Astrocyte (in vitro differentiated cells and primary cell): ENCODE measurements at regions not wholly inside any gene's neighbourhood (a gene's known extent, or its start where the extent isn't known, plus 50 kb on each side); places are given as distances from the start of the nearest gene placed in this dataset.

Source experiments
- DNase-seq: peaks from one replicate; pipeline ENCODE4 v3.0.0-alpha.2; 2010; ENCODE audit warnings: low read depth
- FAIRE-seq: peaks from 2 replicates; lab custom pipeline; 2011; peaks lifted over from hg19 to GRCh38; lab: Jason Lieb, UNC
- H2AFZ ChIP-seq: 2 replicates; pipeline ENCODE4 v1.6.0; 2012; ENCODE audit warnings: low read depth, low read length, inconsistent platforms
- H3K27ac ChIP-seq: 2 replicates; pipeline ENCODE4 v1.5.1; 2011; ENCODE audit warnings: low read depth, low read length, inconsistent platforms
- H3K27me3 ChIP-seq: 2 replicates; pipeline ENCODE4 v1.6.0; 2011; ENCODE audit warnings: low read length, inconsistent platforms; ENCODE audit not compliant: insufficient read depth
- H3K36me3 ChIP-seq: 2 replicates; pipeline ENCODE4 v1.5.1; 2011; ENCODE audit warnings: low read length, inconsistent platforms; ENCODE audit not compliant: insufficient read depth
- H3K4me1 ChIP-seq: 2 replicates; pipeline ENCODE4 v1.5.1; 2011; ENCODE audit warnings: low read length, inconsistent platforms; ENCODE audit not compliant: insufficient read depth
- H3K4me2 ChIP-seq: 2 replicates; pipeline ENCODE4 v1.6.0; 2012; ENCODE audit warnings: low read length, inconsistent platforms
- H3K4me3 ChIP-seq: 2 replicates; pipeline ENCODE4 v1.5.1; 2011; ENCODE audit warnings: low read depth, mild to moderate bottlenecking, low read length, inconsistent platforms; ENCODE audit not compliant: insufficient read depth
- H3K79me2 ChIP-seq: 2 replicates; pipeline ENCODE4 v1.6.0; 2012; ENCODE audit warnings: mild to moderate bottlenecking, low read length, inconsistent platforms; ENCODE audit not compliant: insufficient read depth
- H3K9ac ChIP-seq: 2 replicates; pipeline ENCODE4 v1.6.0; 2012; ENCODE audit warnings: mild to moderate bottlenecking, low read length, inconsistent platforms
- H3K9me3 ChIP-seq: 2 replicates; pipeline ENCODE4 v1.5.1; 2012; ENCODE audit warnings: low read depth, mild to moderate bottlenecking, low read length, inconsistent platforms; ENCODE audit not compliant: insufficient read depth
- H4K20me1 ChIP-seq: 2 replicates; pipeline ENCODE4 v1.6.0; 2012; ENCODE audit warnings: low read length, inconsistent platforms; ENCODE audit not compliant: insufficient read depth
- H3K27ac Mint-ChIP-seq: one replicate; pipeline ENCODE4 v1.8.0; 2021; ENCODE audit warnings: mild to moderate bottlenecking, mixed read lengths; ENCODE audit not compliant: unreplicated experiment
- H3K27me3 Mint-ChIP-seq: one replicate; pipeline ENCODE4 v1.8.0; 2021; ENCODE audit warnings: low read depth, mixed read lengths; ENCODE audit not compliant: unreplicated experiment
- H3K36me3 Mint-ChIP-seq: one replicate; pipeline ENCODE4 v1.8.0; 2021; ENCODE audit warnings: low read depth, mixed read lengths; ENCODE audit not compliant: unreplicated experiment
- H3K4me1 Mint-ChIP-seq: one replicate; pipeline ENCODE4 v1.8.0; 2021; ENCODE audit warnings: low read depth, mixed read lengths; ENCODE audit not compliant: unreplicated experiment
- H3K4me3 Mint-ChIP-seq: one replicate; pipeline ENCODE4 v1.8.0; 2021; ENCODE audit warnings: mild to moderate bottlenecking, moderate library complexity, mixed read lengths; ENCODE audit not compliant: unreplicated experiment
- H3K9me3 Mint-ChIP-seq: one replicate; pipeline ENCODE4 v1.8.0; 2021; ENCODE audit warnings: mild to moderate bottlenecking, mixed read lengths; ENCODE audit not compliant: unreplicated experiment
- EZH2 ChIP-seq: IDR thresholded peaks from 2 replicates; pipeline ENCODE4 v1.6.1; 2012; ENCODE audit warnings: mild to moderate bottlenecking, low read length, inconsistent platforms; ENCODE audit not compliant: insufficient read depth
- TF ChIP-seq, protein P1 (sequence below): IDR thresholded peaks from 2 replicates; pipeline ENCODE4 v1.5.1; 2011; ENCODE audit warnings: low read depth, mild to moderate bottlenecking, inconsistent platforms, low read length, moderate library complexity; ENCODE audit not compliant: insufficient read depth

DNA sequence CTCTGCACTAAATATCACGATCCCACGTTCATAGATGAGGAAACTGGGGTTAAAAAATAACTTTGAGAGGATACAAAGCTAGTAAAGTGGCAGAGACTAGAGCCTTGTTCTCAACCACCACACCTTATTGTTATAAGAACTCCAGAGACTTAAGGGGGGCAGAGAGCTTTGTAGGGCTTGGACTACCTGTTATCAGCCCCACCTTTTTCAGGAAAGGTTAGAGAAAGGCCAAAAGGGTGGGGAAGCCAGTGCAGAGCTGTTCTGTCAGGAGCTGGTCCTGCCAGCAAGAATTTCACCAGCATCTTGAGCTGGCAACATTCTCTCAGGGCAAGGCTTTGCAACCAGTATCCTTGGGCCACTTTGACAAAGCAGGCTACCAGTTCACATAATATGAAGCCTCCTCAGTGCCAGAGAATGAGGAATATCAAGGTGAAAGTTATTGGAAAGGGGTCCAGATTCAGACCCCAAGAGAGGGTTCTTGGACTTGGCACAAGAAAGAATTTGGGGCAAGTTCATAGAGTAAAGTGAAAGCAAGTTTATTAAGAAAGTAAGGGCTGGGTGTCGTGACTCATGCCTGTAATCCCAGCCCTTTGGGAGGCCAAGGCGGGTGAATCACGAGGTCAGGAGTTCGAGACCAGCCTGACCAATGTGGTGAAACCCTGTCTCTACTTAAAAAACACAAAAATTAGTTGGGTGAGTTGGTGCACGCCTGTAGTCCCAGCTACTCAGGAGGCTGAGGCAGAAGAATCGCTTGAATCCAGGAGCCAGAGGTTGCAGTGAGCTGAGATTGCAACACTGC, 66.2 kb upstream of the CLINT1 start:
- Histone ChIP-seq H3K79me2 (no peaks in the 10 kb centered on the region), H3K9me3 (no peaks in the 10 kb centered on the region), H4K20me1 (no peaks in the 10 kb centered on the region), H3K9ac (no peak overlapping the region), H3K36me3 (no peaks in the 10 kb centered on the region), H3K27ac (no peak overlapping the region), H2AFZ (no peak overlapping the region), H3K27me3 (peaks cover under 1% of the 10 kb centered on the region), H3K4me1 (no peaks in the 10 kb centered on the region), H3K4me2 (no peak overlapping the region), H3K4me3 (no peak overlapping the region)
- Mint-ChIP-seq H3K27me3 (peaks cover 10% of the 10 kb centered on the region), H3K4me1 (peaks cover 2% of the 10 kb centered on the region), H3K9me3 (no peaks in the 10 kb centered on the region), H3K4me3 (no peak overlapping the region), H3K27ac (no peak overlapping the region), H3K36me3 (no peaks in the 10 kb centered on the region)
- TF ChIP-seq EZH2: no peak
- TF ChIP-seq, protein P1, sequence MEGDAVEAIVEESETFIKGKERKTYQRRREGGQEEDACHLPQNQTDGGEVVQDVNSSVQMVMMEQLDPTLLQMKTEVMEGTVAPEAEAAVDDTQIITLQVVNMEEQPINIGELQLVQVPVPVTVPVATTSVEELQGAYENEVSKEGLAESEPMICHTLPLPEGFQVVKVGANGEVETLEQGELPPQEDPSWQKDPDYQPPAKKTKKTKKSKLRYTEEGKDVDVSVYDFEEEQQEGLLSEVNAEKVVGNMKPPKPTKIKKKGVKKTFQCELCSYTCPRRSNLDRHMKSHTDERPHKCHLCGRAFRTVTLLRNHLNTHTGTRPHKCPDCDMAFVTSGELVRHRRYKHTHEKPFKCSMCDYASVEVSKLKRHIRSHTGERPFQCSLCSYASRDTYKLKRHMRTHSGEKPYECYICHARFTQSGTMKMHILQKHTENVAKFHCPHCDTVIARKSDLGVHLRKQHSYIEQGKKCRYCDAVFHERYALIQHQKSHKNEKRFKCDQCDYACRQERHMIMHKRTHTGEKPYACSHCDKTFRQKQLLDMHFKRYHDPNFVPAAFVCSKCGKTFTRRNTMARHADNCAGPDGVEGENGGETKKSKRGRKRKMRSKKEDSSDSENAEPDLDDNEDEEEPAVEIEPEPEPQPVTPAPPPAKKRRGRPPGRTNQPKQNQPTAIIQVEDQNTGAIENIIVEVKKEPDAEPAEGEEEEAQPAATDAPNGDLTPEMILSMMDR: no peak
- no peak for DNase-seq
- no peak for FAIRE-seq

DNA sequence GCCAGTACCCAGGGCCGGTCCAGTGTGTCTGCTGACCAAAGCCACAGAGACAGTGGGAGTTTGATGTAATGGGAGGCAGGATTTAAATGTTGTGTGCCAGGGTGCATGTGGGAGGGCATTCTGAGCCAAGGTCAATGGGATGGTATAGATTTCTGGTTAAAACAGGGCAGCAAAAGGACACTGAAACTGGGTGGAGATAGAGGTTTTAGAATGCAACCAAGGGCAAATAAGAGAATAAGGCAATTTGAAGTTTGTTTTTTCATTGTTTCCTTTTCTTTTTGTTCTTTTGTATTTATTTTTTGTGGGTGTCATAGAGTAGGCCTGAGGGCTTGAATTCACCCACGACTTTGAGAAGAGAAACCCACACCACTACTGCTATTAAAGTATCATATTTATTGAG, 65.5 kb upstream of the CLINT1 start:
- H3K4me2 ChIP-seq: no peak overlapping the region
- H3K27ac ChIP-seq: no peak overlapping the region
- Mint-ChIP-seq H3K27me3 (peaks cover 10% of the 10 kb centered on the region), H3K36me3 (no peaks in the 10 kb centered on the region), H3K4me3 (no peak overlapping the region), H3K9me3 (no peaks in the 10 kb centered on the region), H3K4me1 (peaks cover 2% of the 10 kb centered on the region), H3K27ac (no peak overlapping the region)
- no peaks in the 10 kb centered on the region for H4K20me1 ChIP-seq
- TF ChIP-seq, protein P1: no peak
- no peak for TF ChIP-seq EZH2
- H3K9ac ChIP-seq: no peak overlapping the region
- DNase-seq: no peak
- no peaks in the 10 kb centered on the region for H3K79me2 ChIP-seq
- no peak overlapping the region for H2AFZ ChIP-seq
- H3K9me3 ChIP-seq: no peaks in the 10 kb centered on the region
- peaks cover 4% of the 10 kb centered on the region for H3K27me3 ChIP-seq
- H3K36me3 ChIP-seq: no peaks in the 10 kb centered on the region
- no peak for FAIRE-seq
- no peaks in the 10 kb centered on the region for H3K4me1 ChIP-seq
- H3K4me3 ChIP-seq: no peak overlapping the region

DNA sequence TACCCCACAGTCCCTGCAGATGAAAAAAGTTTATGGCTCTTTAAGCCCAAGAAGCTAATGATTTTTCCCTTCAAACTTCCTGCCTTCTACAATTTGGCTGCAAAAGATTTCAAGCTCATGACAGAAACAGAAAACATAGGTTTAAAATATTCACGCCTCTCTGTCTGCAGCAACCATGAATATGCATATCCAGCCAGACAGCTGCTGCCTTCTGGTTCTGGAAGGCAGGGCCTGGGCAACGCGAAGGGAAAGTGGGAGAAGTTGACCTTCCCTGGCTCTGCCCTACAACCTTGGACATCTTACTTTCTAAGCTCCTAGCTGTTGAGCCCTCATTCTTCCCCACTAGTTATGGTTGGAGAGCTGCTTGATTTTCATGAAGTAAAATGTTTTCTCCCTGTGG, 64.8 kb upstream of the CLINT1 start:
- Mint-ChIP-seq H3K27me3 (peaks cover 10% of the 10 kb centered on the region), H3K36me3 (no peaks in the 10 kb centered on the region), H3K27ac (no peak overlapping the region), H3K4me3 (no peak overlapping the region), H3K4me1 (peaks cover 2% of the 10 kb centered on the region), H3K9me3 (no peaks in the 10 kb centered on the region)
- Histone ChIP-seq H4K20me1 (no peaks in the 10 kb centered on the region), H3K4me1 (no peaks in the 10 kb centered on the region), H3K36me3 (no peaks in the 10 kb centered on the region), H3K4me3 (no peak overlapping the region), H3K27ac (no peak overlapping the region), H3K9me3 (no peaks in the 10 kb centered on the region), H3K9ac (no peak overlapping the region), H3K79me2 (no peaks in the 10 kb centered on the region), H2AFZ (no peak overlapping the region), H3K27me3 (peaks cover 4% of the 10 kb centered on the region), H3K4me2 (no peak overlapping the region)
- TF ChIP-seq EZH2: no peak
- no peak for DNase-seq
- no peak for FAIRE-seq
